Uterus (tissue), 3 donors: ENCODE measurements at regions not wholly inside any gene's neighbourhood (a gene's known extent, or its start where the extent isn't known, plus 50 kb on each side); places are given as distances from the start of the nearest gene placed in this dataset.

Experiments
- DNase-seq, 2 donors: peaks; one replicate each; pipeline ENCODE4 v3.0.0-alpha.2; 2019 to 2020
- H3K27ac ChIP-seq, 2 donors: fragments of 200-600 bp; sonication (generic); 1 replicate in 1 of 2; 2 replicates in 1 of 2; pipeline ENCODE4 v1.5.1; 2016 to 2018
- H3K27me3 ChIP-seq, 2 donors: fragments of 200-600 bp; sonication (generic); one replicate each; pipeline ENCODE4 v1.5.1; 2018 to 2019; ENCODE audit warnings: control low read depth in 1 of 2
- H3K36me3 ChIP-seq, 2 donors: fragments of 200-600 bp; sonication (generic); one replicate each; pipeline ENCODE4 v1.5.1; 2019; ENCODE audit warnings: control low read depth in 1 of 2
- H3K4me1 ChIP-seq, 2 donors: fragments of 200-600 bp; sonication (generic); one replicate each; pipeline ENCODE4 v1.5.1; 2018 to 2019; ENCODE audit warnings: control low read depth in 1 of 2
- H3K4me3 ChIP-seq, 2 donors: fragments of 200-600 bp; sonication (generic); 1 replicate in 1 of 2; 2 replicates in 1 of 2; pipeline ENCODE4 v1.5.1; 2018 to 2019; ENCODE audit warnings: mild to moderate bottlenecking in 1 of 2
- H3K9me3 ChIP-seq, 2 donors: fragments of 200-600 bp; sonication (generic); one replicate each; pipeline ENCODE4 v1.5.1; 2019; ENCODE audit warnings: control low read depth in 1 of 2
- POLR2A ChIP-seq, 2 donors: fragments of 450-650 bp; IDR thresholded peaks; one replicate each; pipeline ENCODE4 v1.6.1; 2016; ENCODE audit warnings: antibody characterized with exemption in 2 of 2, mild to moderate bottlenecking in 1 of 2, moderate library complexity in 1 of 2
- intact Hi-C: fragments of 100-400 bp; cut with DNase I; formaldehyde crosslinking; loops from one replicate; pipeline ENCODE4 v1.15.1; 2023; ENCODE audit warnings: low total_unique reads
- TF ChIP-seq, protein P1 (sequence below), 4 experiments: fragments of 200-600 bp in 2 of 4; fragments of 450-650 bp in 2 of 4; sonication (generic) in 2 of 4; IDR thresholded peaks; one replicate each; pipeline ENCODE4 v1.5.1; 2016 to 2019; ENCODE audit warnings: antibody characterized with exemption in 4 of 4, mild to moderate bottlenecking in 2 of 4, moderate library complexity in 1 of 4
- donor health status: DM: yes; HTN: yes; CAD: no.

DNA sequence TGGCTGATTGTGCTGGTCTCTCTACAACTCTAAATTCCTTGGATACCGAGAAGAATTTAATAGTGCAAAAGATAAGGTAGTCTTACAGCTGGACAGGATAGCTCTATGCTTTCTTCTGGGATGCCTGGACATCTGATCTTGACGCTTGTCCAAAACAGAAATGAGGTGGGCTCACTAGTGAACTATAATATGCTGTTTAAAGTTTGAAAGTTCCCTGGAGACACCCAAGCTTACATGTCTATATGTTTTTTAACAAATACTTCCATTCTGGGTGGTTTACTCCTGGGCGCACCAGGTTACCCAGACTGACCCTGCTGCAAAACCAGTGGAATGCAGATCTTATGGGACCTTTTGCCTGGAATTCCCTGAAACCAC is 702.1 kb upstream of the COBL start:
- intact Hi-C loops: no loop called here
- Histone ChIP-seq H3K27me3 (no peaks in the 10 kb centered on the region), H3K4me3 (no peak overlapping the region), H3K4me1 (no peaks in the 10 kb centered on the region), H3K27ac (no peak overlapping the region), H3K9me3 (no peaks in the 10 kb centered on the region), H3K36me3 (no peaks in the 10 kb centered on the region)
- TF ChIP-seq, protein P1, sequence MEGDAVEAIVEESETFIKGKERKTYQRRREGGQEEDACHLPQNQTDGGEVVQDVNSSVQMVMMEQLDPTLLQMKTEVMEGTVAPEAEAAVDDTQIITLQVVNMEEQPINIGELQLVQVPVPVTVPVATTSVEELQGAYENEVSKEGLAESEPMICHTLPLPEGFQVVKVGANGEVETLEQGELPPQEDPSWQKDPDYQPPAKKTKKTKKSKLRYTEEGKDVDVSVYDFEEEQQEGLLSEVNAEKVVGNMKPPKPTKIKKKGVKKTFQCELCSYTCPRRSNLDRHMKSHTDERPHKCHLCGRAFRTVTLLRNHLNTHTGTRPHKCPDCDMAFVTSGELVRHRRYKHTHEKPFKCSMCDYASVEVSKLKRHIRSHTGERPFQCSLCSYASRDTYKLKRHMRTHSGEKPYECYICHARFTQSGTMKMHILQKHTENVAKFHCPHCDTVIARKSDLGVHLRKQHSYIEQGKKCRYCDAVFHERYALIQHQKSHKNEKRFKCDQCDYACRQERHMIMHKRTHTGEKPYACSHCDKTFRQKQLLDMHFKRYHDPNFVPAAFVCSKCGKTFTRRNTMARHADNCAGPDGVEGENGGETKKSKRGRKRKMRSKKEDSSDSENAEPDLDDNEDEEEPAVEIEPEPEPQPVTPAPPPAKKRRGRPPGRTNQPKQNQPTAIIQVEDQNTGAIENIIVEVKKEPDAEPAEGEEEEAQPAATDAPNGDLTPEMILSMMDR (IDR thresholded peaks at IDR 0.05): no peak
- no peak for DNase-seq

DNA sequence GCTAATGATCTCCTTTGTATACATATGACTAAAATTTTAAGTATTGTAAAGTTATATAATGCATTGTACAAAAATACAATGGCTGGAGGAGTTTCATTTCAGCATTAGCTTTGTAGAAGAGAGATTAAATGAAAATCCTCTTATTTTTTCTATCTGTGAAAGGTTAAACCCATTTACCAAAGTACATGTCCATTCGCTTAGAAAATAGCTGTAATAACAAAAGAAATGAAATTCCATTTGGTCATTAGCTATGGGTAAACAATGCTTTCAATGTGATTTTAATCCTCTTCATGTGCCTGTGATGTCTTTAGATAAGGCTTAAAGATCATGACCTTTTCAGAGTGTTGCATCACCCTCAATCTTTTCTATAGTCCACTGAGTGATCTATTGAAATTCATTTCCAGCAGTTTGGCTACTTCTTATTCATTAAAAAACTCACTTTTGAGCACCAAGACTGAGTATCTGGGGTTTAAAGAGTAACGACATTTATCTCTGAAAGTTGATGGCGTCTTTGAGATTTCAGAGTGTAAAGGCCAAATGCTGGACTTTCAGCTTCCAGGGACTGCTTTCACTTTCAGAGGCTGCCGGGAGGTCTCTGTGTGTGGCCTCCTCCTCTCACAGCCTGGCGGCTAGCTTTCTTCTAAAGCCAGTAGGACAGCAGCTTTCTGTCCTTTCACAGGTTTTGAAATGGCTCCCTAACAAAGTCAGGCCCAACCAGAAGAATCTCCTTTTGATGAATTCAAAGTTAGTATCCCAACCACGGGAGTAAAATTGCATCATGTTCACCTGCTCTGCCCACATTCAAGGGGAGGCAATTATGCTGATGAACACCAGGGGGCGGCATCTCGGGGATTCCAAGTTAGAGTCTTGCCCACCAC is 701.4 kb upstream of the COBL start:
- Histone ChIP-seq H3K9me3 (no peaks in the 10 kb centered on the region), H3K27me3 (no peaks in the 10 kb centered on the region), H3K4me1 (no peaks in the 10 kb centered on the region), H3K36me3 (no peaks in the 10 kb centered on the region), H3K4me3 (no peak overlapping the region), H3K27ac (no peak overlapping the region)
- DNase-seq: no peak
- TF ChIP-seq POLR2A (IDR thresholded peaks at IDR 0.05): no peak
- TF ChIP-seq, protein P1 (IDR thresholded peaks at IDR 0.05): no peak
- intact Hi-C loops: no loop called here

DNA sequence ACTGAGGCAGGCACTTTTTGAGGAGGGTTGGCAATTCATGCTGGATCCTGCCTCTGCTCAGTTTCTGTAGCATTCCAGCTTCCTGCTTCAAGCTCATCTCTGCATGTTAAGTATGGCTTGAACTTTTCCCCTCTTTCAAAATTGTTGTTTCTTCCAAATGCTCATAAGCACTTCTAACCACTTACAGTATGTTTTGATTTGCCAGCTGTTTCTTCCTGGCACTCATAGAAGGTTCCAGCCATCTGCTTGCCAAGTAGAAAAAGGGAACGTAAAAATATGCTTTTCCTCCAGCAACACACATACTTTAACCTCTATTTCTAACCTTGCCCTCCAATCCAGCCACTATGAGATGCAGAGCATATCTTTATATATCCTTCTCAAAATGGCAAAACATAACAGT is 692.6 kb upstream of the COBL start:
- H3K27ac ChIP-seq: no peak overlapping the region
- DNase-seq: no peak
- intact Hi-C loops: no loop called here
- no peak for TF ChIP-seq POLR2A (IDR thresholded peaks at IDR 0.05)
- TF ChIP-seq, protein P1 (IDR thresholded peaks at IDR 0.05): no peak
- H3K36me3 ChIP-seq: no peaks in the 10 kb centered on the region
- no peaks in the 10 kb centered on the region for H3K9me3 ChIP-seq
- no peaks in the 10 kb centered on the region for H3K4me1 ChIP-seq
- H3K4me3 ChIP-seq: no peak overlapping the region
- H3K27me3 ChIP-seq: no peaks in the 10 kb centered on the region

DNA sequence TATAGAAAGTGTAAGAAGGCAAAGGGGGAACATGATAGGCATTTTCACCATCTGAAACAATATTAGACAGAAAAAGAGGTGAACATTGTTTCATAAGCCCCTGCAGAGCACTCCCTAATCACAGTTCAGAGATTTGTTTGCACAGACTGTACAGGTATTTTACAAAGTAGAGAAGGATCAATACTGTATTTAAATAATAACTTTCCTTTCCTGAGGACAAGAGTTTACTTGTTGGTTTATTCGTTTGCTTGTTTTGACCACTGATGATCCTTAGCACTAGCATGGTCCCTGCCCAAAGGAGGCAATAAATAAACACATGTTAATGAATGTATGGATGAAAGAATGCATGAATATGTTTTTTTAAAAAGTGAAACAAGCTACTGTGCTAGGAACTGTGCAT is 690.1 kb upstream of the COBL start:
- Histone ChIP-seq H3K36me3 (no peaks in the 10 kb centered on the region), H3K4me3 (no peak overlapping the region), H3K27me3 (no peaks in the 10 kb centered on the region), H3K27ac (no peak overlapping the region), H3K9me3 (no peaks in the 10 kb centered on the region), H3K4me1 (no peaks in the 10 kb centered on the region)
- TF ChIP-seq POLR2A (IDR thresholded peaks at IDR 0.05): no peak
- TF ChIP-seq, protein P1 (IDR thresholded peaks at IDR 0.05): no peak
- intact Hi-C loops: no loop called here
- DNase-seq: no peak

DNA sequence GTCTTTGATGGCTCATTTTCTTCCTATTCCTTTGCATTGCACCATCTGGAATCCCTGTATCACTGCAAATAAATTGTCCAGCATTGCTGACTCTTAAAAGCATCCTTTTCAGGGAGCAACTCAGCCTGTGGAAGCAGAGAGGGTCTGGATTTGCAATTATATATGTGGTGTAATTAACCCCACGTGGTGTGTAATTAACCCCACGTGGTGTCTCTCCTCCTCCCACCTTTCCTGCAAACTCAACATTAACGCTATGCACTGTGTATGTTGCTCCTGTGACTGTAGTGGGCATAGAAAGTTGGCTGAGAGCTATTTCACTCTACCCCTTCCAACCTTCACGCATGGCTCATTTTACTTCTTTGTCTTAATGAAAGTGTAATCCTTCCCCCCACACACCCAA is 689.0 kb upstream of the COBL start:
- Histone ChIP-seq H3K4me3 (no peak overlapping the region), H3K27ac (no peak overlapping the region), H3K36me3 (no peaks in the 10 kb centered on the region), H3K27me3 (no peaks in the 10 kb centered on the region), H3K4me1 (no peaks in the 10 kb centered on the region), H3K9me3 (no peaks in the 10 kb centered on the region)
- DNase-seq: no peak
- intact Hi-C loops: no loop called here
- TF ChIP-seq, protein P1 (IDR thresholded peaks at IDR 0.05): no peak
- no peak for TF ChIP-seq POLR2A (IDR thresholded peaks at IDR 0.05)
